ENCODE measurements at regions not wholly inside any gene's neighbourhood (a gene's known extent, or its start where the extent isn't known, plus 50 kb on each side); places are given as distances from the start of the nearest gene placed in this dataset.

DNA sequence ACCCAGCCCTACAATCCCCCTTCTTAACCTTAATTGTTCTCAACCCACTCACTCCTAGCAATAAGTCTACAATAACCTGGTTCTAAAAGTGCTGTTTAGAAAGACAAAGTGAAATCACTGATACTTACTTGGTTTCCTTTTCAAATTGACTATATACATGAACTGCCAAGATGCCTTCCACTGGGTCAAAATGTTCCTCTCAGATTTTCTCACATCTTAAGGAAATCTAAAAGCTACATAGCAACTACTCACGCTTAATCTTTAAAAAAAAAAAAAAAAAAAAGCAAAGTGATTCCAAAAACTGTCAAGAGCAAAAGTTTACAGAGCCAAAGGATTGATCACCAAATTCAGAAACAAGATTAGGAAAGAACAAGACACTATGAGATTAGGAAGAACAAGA is 68.7 kb upstream of the MAP4 start:
- TF ChIP-seq EZH2 (IDR thresholded peaks at IDR 0.05): no peak
- no peak for TF ChIP-seq POLR2AphosphoS5 (IDR thresholded peaks at IDR 0.05; ENCODE audit: borderline replicate concordance, low read depth, low read length)
